GM12878 (cell line): ENCODE measurements at regions not wholly inside any gene's neighbourhood (a gene's known extent, or its start where the extent isn't known, plus 50 kb on each side); places are given as distances from the start of the nearest gene placed in this dataset.

Experiments
- CHD1 ChIP-seq: IDR thresholded peaks from 2 replicates; pipeline ENCODE4 v1.6.1; 2012; ENCODE audit warnings: low read depth, low read length, improper control_type of control experiment
- CTCF ChIP-seq, 3 experiments: IDR thresholded peaks in 2 of 3; conservative IDR thresholded peaks in 1 of 3; 2 replicates each; pipeline ENCODE4 v1.5.1; 2011; ENCODE audit warnings: low read depth in 3 of 3, low read length in 3 of 3, mild to moderate bottlenecking in 3 of 3, control low read depth in 2 of 3, moderate library complexity in 2 of 3, inconsistent platforms in 1 of 3, mixed read lengths in 1 of 3; ENCODE audit not compliant: control insufficient read depth in 2 of 3, insufficient read depth in 1 of 3; ENCODE audit errors: extremely low read depth in 1 of 3
- EZH2 ChIP-seq: IDR thresholded peaks from 2 replicates; pipeline ENCODE4 v1.6.1; 2012; ENCODE audit warnings: low read depth, mild to moderate bottlenecking, control low read depth, inconsistent platforms, low read length, borderline replicate concordance; ENCODE audit not compliant: control insufficient read depth
- NFYB ChIP-seq: IDR thresholded peaks from 2 replicates; pipeline ENCODE4 v1.6.1; 2011; ENCODE audit warnings: low read depth, mild to moderate bottlenecking, low read length, improper control_type of control experiment, moderate library complexity; ENCODE audit not compliant: insufficient read depth
- POLR2A ChIP-seq: IDR thresholded peaks from 2 replicates; pipeline ENCODE4 v1.6.1; 2011; ENCODE audit warnings: low read depth, mild to moderate bottlenecking, low read length
- POLR2AphosphoS5 ChIP-seq: IDR thresholded peaks from 2 replicates; pipeline ENCODE4 v1.6.1; 2011; ENCODE audit warnings: mild to moderate bottlenecking, low read length, inconsistent platforms
- REST ChIP-seq: IDR thresholded peaks from 2 replicates; pipeline ENCODE4 v1.6.1; 2012; ENCODE audit warnings: mild to moderate bottlenecking, low read depth, low read length
- SIN3A ChIP-seq: IDR thresholded peaks from 2 replicates; pipeline ENCODE4 v1.6.1; 2012; ENCODE audit warnings: low read depth, low read length, improper control_type of control experiment
- SUZ12 ChIP-seq: fragments of 200-600 bp; sonication (generic); IDR thresholded peaks from one replicate; pipeline ENCODE4 v1.6.1; 2018; ENCODE audit warnings: antibody characterized with exemption, mild to moderate bottlenecking; ENCODE audit not compliant: unreplicated experiment

GRCh38 chr13:105591277-105591676 is 944.2 kb downstream of the EFNB2 start:
- no peak for TF ChIP-seq EZH2
- TF ChIP-seq NFYB = no peak
- TF ChIP-seq POLR2A = no peak
- no peak for TF ChIP-seq POLR2AphosphoS5
- no peak for TF ChIP-seq CTCF (IDR thresholded peaks at IDR 0.05 in 2 of 3, conservative IDR thresholded peaks at IDR 0.05 in 1 of 3; ENCODE audit: control insufficient read depth in 2 of 3, extremely low read depth in 1 of 3, insufficient read depth in 1 of 3, low read depth in 3 of 3, low read length in 3 of 3)
- TF ChIP-seq SIN3A = no peak
- TF ChIP-seq SUZ12 = no peak
- no peak for TF ChIP-seq REST
- TF ChIP-seq CHD1 = no peak
